Activated T-cell treated with anti-CD3 and anti-CD28 coated beads for 1 hour (primary cell): ENCODE measurements at regions not wholly inside any gene's neighbourhood (a gene's known extent, or its start where the extent isn't known, plus 50 kb on each side); places are given as distances from the start of the nearest gene placed in this dataset.
"Not testable (repeated sequence)": the region's sequence is repeated elsewhere in the genome, so short reads cannot be mapped to it uniquely, and the experiment has no call there.

ENCODE experiments used
- DNase-seq: peaks from one replicate; pipeline ENCODE4 v3.0.0-alpha.2; 2020; ENCODE audit warnings: low read depth

GRCh38 chr20:12821249-12821648, 187.5 kb upstream of the SPTLC3 start:
- DNase-seq = no peak

GRCh38 chr20:12823734-12824133, 185.0 kb upstream of the SPTLC3 start:
- no peak for DNase-seq

DNA sequence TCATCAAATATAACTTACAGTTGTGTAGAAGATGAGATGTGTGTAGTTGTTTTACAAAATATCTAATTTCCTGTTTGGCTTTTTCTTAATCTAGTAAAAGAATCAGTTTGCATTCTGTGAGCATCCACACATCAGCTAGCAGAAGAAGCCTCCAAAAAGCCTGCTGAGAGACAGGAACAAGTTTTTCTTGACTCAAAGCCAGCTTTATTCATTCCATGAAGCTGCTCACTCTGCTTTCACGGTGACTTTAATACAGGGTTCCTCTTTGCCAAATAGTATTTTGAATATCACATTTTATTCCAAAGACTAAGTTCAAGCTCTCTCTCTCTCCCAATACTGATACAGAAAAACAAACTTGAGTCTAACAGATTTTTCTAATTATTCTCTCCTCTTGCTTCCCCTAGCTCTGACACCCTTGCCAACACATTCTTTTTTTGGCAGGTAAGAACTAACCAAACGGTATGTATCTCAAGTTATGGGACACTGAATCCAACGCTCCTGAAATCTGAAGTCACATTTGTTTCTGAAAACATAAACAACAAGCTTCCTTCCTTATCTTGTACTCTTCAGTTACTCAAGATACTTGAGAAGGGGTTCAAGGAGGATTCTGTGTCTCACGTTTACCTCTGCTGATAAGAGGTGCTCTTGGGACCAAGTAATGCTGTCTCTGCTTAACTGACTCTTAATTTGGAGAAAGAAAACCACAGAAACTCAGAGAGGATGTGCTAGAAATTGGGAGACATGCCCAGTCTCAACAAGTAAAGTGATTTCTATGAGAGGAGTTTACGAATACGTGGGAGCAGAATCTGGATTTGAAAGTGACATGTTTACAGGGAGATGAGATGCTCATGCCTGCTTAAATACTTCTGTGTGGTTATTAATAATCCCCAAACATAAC, 184.2 kb upstream of the SPTLC3 start:
- no peak for DNase-seq

DNA sequence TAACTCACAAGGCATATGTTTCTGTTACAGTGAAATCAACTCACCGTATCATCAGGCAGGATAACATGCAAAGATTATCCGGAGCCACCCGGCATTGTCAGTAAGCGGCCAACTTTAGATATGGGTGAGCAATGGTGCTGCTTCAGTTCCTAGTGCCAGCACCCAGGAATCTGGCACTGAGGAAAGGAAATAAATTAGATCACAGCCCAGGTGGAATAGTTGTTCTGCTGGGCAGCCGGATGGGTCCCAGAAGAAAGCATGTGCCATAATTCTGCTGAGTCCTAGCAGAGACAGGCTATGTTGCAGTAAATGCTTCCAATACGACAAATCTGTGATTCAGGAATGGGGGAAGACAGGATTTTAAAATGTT, 183.6 kb upstream of the SPTLC3 start:
- no peak for DNase-seq

DNA sequence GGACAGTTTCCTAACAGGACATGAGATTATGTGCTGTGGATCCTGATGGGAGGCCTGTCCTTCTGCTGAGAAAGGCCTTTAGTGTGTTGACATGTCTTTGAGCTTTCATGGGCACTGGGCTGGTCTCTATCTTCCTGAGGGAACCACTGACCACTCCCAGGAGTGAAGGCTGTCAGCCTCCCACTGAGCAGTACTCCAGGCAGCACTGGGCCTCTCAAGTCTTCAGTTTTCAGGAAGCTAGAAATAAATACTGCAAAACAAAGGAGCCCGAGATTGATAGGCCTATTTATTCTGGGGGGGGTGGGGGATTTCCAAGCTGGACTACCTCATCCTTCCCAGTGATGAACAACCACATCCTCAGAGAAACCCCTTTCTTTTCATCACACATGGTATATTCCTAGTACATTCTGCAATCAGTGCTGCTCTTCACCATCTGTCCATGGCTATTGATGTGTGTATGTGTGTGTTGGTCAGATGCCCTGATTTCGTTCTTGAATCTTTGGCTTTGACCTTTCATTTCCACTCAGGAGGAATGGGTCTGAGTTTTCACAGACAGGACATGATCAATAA, 180.9 kb upstream of the SPTLC3 start:
- DNase-seq = no peak

- no peak for DNase-seq
Observed at GRCh38 chr20:12829170-12829569, 179.6 kb upstream of the SPTLC3 start.

DNA sequence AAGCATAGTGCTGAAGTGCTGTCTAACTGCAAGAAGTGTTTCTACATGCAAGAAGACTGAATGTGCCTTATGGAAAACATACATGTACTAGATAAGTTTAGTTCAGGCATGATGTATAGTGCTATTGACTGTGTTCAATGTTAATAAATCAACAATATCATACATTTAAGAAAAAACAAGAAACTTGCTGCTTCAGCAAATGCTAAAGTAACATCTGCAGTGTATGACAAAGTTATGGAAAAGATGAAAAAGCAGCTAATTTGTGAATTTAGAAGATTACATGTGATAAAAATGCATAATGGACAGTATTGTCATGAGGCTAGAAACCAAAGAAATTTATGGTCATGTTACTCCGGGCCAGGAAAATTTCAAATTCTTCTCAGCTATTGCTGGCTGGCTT, 174.9 kb upstream of the SPTLC3 start:
- DNase-seq = no peak

- no peak for DNase-seq
Observed at GRCh38 chr20:12835999-12836398, 172.8 kb upstream of the SPTLC3 start.

DNA sequence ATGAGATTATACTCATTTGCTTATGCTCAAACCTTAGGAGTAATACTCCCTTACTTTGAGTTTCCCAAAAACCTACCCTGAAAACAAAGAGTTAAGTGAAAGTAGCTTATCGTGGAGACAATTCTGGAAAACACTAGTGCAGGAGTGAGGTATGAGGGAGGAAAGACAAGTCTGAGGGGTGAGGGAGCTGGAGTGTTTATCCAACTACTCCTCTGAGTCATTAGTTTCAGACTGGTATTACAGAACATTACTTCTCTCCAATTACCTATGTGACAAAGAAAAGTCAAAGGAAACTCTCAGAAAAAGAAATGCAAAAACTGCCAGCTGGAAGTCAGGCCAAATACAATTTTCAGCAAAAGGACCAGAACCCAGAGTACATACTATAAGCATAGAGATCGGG, 171.1 kb upstream of the SPTLC3 start:
- DNase-seq = no peak

DNA sequence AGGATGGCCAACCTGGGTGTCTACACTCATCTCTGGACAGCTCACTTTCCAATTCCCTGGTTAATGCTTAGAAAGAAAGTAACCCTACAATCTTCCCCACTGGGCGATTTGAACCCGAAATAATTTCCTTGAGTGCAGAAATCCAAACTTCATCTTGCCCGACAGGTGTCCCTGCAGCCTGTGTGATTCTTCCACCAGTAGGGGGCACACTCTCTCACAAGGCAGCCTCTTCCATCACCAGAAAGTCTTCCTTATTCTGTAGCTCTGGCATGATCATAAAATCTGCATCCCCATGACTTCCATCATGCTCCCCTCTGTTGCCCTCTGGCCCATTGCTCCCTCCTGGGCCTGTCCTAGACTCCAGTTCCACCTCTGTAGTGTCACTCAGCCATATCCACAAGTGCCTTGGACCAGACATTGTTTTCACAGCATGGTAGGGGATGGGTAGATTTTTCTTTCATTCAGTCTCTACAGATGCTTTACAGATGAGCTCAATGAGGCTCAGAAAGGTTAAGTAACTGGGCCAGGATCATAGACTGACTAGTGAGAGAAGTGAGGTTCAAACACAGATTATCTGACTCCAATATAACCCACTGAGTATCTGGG, 170.4 kb upstream of the SPTLC3 start:
- no peak for DNase-seq

DNA sequence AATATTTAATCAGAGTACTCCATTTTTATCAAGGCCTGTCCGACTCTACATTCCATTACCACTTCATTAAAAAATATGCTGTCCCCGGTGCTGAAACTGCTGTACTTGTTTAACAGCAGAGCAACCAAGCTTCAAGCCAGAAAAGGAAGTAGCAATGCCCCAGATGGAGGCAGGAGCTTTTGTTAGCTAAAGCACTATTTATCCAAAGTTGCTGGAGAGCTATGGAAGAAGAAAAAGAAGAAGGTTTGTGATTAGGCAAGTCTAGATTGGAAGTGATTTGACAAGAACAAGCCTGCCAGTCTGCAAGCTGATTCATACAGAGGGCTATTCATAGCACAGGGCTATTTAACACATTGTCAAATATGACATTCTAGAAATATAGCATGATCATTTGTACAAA, 160.9 kb upstream of the SPTLC3 start:
- DNase-seq = no peak

- DNase-seq = no peak
Observed at GRCh38 chr20:12849225-12849910, 159.4 kb upstream of the SPTLC3 start.

- DNase-seq = not testable (repeated sequence)
Observed at GRCh38 chr20:12857643-12858042, 151.1 kb upstream of the SPTLC3 start.

DNA sequence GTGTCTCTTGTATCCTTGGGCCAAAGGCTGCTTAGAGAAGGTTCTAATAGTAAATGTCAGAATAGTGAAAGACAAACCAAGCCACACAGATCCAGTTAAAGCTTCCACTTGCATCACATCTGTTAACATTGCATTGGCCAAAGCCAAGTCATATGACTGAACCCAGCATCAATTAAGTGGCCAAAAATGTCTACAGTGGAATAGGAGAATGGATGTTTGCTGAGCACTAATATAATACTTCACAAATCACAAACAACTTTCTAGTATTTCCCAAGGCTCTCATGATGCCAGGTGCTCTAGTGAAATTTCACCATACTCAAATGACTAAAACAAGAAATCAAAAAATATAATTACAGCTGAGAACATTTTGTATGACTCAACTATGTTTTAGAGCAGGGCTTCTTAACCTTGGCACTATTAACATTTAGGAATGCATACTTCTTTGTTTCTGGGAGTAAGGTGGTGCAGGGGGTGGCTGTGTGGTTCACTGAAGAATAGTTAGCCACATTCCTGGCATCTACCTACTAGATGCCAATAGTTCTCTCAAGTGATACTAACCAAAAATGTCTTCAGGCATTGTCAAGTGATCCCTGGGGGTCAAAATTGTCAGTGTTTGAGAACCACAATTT, 148.0 kb upstream of the SPTLC3 start:
- no peak for DNase-seq

GRCh38 chr20:12869669-12870068, 139.1 kb upstream of the SPTLC3 start:
- no peak for DNase-seq

GRCh38 chr20:12870588-12870987, 138.2 kb upstream of the SPTLC3 start:
- DNase-seq = no peak

DNA sequence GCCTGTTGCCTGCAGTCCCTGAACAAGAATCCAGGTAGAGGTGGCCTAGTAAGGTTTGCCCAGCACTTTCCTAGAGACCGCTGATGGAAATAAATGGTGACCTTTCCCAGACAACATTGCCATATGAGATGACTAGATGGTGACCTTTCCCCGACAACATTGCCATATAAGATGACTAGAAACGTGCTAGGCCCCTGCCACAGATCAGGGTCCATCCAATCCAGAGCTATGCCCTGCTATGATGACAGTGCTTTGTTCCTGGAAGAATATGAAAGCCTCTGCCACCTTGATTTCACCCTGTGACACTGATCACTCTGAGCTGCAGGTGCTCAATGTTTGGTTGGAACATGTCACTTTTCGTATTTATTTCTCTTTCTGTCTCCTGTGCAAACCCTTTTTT, 133.8 kb upstream of the SPTLC3 start:
- DNase-seq = no peak

GRCh38 chr20:12875510-12875909, 133.3 kb upstream of the SPTLC3 start:
- no peak for DNase-seq

DNA sequence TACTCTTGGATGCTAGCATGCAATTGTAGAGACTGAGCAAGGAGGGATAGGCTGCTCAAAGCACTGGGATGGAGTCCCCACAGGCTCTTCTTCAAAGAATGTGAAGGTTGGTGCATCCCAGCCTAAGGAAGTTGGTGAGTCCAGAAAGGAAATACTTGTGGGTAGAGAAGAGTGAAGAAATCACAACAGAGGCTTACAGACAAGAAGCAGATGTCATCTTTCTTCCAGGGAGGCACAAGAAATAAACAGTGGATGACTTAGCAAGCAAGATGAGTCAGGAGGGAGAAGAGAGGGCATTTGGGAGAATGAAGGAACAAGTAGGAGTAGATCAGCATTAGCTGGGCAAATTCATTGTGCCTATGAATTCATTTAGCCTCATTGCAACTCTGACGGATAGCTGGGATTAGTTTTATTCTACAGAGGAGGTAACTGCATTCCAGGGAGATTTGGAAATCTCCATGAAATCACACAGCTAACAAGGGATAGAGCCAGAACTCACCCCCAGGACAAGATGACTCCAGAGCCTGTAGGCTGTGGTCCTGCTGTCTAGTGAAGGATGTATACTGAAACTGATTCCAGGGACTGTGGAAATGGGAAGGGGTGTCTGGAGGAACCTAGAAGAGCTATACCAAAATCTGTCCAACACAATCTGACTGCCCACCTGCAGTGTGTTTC, 125.8 kb upstream of the SPTLC3 start:
- no peak for DNase-seq

- no peak for DNase-seq
Observed at GRCh38 chr20:12883507-12883885, 125.3 kb upstream of the SPTLC3 start.

DNA sequence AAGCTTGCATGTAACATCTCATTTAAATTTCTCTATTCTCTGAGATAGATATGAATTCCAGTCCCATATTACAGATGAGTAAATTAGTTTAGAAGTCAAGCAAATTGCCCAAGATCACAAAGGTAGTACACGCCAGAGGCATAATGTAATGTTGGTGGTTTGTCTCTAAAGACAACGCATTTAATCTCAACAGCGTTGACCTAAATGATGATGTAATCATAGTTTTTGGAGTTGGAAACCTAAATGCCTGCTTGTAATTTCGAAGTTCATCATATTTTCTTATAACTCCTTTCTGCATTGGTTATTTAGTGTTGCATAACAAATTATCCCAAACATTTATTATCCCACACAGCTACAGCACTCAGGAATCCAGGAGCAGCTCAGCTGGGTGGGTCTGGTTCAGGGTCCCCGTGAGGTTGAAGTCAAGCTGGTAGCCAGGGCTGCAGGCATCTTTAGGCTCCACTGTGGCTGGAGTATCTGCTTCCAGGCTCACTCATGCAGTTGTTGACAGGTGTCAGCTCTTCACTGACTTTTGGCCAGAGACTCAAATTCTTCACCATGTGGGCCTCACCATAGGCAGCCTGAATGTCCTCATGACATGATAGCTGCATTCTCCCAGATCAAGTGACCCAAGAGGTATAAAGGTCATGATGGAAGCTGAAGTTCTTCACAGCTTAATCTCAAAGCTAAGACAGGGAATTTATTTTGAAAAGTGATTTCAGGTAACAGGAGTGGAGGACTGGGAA, 122.0 kb upstream of the SPTLC3 start:
- DNase-seq = no peak
